CD4-positive, alpha-beta memory T cell (primary cell): ENCODE measurements at regions not wholly inside any gene's neighbourhood (a gene's known extent, or its start where the extent isn't known, plus 50 kb on each side); places are given as distances from the start of the nearest gene placed in this dataset.
"Not testable (repeated sequence)": the region's sequence is repeated elsewhere in the genome, so short reads cannot be mapped to it uniquely, and the experiment has no call there.

Experiments
- CTCF ChIA-PET: fragments of 350-600 bp; sonication (Branson Sonifier 250); formaldehyde crosslinking; loops from one replicate; lab custom pipeline; 2021; ENCODE audit warnings: inconsistent platforms; ENCODE audit not compliant: partially characterized antibody; lab: Charles Lee
- POLR2A ChIA-PET: fragments of 350-600 bp; sonication (Branson Sonifier 250); formaldehyde crosslinking; loops from one replicate; lab custom pipeline; 2021; ENCODE audit not compliant: partially characterized antibody; lab: Charles Lee
- DNase-seq, 5 donors: peaks; one replicate each; pipeline versions ENCODE4 v3.0.0 to v3.0.0-alpha.2; 2020 to 2022; ENCODE audit warnings: mixed read lengths in 1 of 5
- H3K27ac ChIP-seq: one replicate; pipeline ENCODE4 v1.7.0; 2013; ENCODE audit warnings: low read depth, low read length
- H3K27me3 ChIP-seq: 2 replicates; pipeline ENCODE4 v1.7.0; 2013; ENCODE audit warnings: mild to moderate bottlenecking, low read length, moderate library complexity; ENCODE audit not compliant: insufficient read depth
- H3K36me3 ChIP-seq: 2 replicates; pipeline ENCODE4 v1.7.0; 2013; ENCODE audit warnings: mild to moderate bottlenecking, low read length, moderate library complexity; ENCODE audit not compliant: insufficient read depth
- H3K4me1 ChIP-seq: 2 replicates; pipeline ENCODE4 v1.7.0; 2013; ENCODE audit warnings: mild to moderate bottlenecking, low read length, moderate library complexity; ENCODE audit not compliant: insufficient read depth
- H3K4me3 ChIP-seq, 2 donors: one replicate each; pipeline ENCODE4 v1.7.0; 2013; ENCODE audit warnings: low read length in 2 of 2, mild to moderate bottlenecking in 1 of 2
- H3K9me3 ChIP-seq, 2 donors: one replicate each; pipeline ENCODE4 v1.7.0; 2013; ENCODE audit warnings: low read length in 2 of 2, control low read depth in 1 of 2; ENCODE audit not compliant: control insufficient read depth in 1 of 2
- H3K27ac Mint-ChIP-seq, 7 donors: one replicate each; pipeline ENCODE4 v1.8.0; 2020 to 2021; ENCODE audit warnings: mixed read lengths in 7 of 7, mild to moderate bottlenecking in 6 of 7, inconsistent platforms in 3 of 7, moderate library complexity in 3 of 7
- H3K27me3 Mint-ChIP-seq, 2 donors: one replicate each; pipeline ENCODE4 v1.8.0; 2020 to 2021; ENCODE audit warnings: mixed read lengths in 2 of 2
- H3K36me3 Mint-ChIP-seq, 2 donors: one replicate each; pipeline ENCODE4 v1.8.0; 2020 to 2021; ENCODE audit warnings: mixed read lengths in 2 of 2, inconsistent platforms in 1 of 2, mild to moderate bottlenecking in 1 of 2
- H3K4me1 Mint-ChIP-seq, 4 donors: one replicate each; pipeline ENCODE4 v1.8.0; 2020 to 2021; ENCODE audit warnings: mixed read lengths in 4 of 4, mild to moderate bottlenecking in 1 of 4
- H3K4me3 Mint-ChIP-seq, 8 donors: one replicate each; pipeline ENCODE4 v1.8.0; 2020 to 2021; ENCODE audit warnings: mixed read lengths in 8 of 8, mild to moderate bottlenecking in 7 of 8, moderate library complexity in 6 of 8, inconsistent platforms in 3 of 8
- H3K9me3 Mint-ChIP-seq, 8 donors: one replicate each; pipeline ENCODE4 v1.8.0; 2020 to 2021; ENCODE audit warnings: mixed read lengths in 8 of 8, mild to moderate bottlenecking in 5 of 8, inconsistent platforms in 3 of 8, moderate library complexity in 1 of 8
- intact Hi-C: fragments of 100-400 bp; cut with micrococcal nuclease; formaldehyde crosslinking; loops from one replicate; pipeline ENCODE4 v1.15.1; 2023

GRCh38 chr15:20304282-20305014, 237.2 kb downstream of the GOLGA6L6 start:
- H3K4me1 ChIP-seq: not testable (repeated sequence)

GRCh38 chr15:20303248-20304171, 238.1 kb downstream of the GOLGA6L6 start:
- H3K9me3 Mint-ChIP-seq, H3K4me3 ChIP-seq, H3K36me3 Mint-ChIP-seq, CTCF ChIA-PET, H3K36me3 ChIP-seq, H3K4me1 ChIP-seq, H3K4me3 Mint-ChIP-seq, DNase-seq, POLR2A ChIA-PET, H3K4me1 Mint-ChIP-seq, H3K9me3 ChIP-seq, intact Hi-C loops, H3K27ac ChIP-seq, H3K27me3 ChIP-seq, H3K27ac Mint-ChIP-seq, H3K27me3 Mint-ChIP-seq: not testable (repeated sequence)

More at GRCh38 chr15:20304282-20305014, 237.2 kb downstream of the GOLGA6L6 start:
- H3K9me3 Mint-ChIP-seq, H3K27ac ChIP-seq, H3K4me3 ChIP-seq, H3K4me1 Mint-ChIP-seq, H3K4me3 Mint-ChIP-seq, DNase-seq, H3K36me3 Mint-ChIP-seq, H3K27me3 Mint-ChIP-seq, POLR2A ChIA-PET, CTCF ChIA-PET, H3K36me3 ChIP-seq, intact Hi-C loops, H3K27ac Mint-ChIP-seq, H3K9me3 ChIP-seq, H3K27me3 ChIP-seq: not testable (repeated sequence)

GRCh38 chr15:20302141-20303069, 239.2 kb downstream of the GOLGA6L6 start:
- H3K36me3 Mint-ChIP-seq, H3K4me1 Mint-ChIP-seq, H3K9me3 ChIP-seq, H3K4me3 ChIP-seq, H3K36me3 ChIP-seq, H3K27ac ChIP-seq, POLR2A ChIA-PET, intact Hi-C loops, DNase-seq, H3K4me3 Mint-ChIP-seq, H3K27me3 Mint-ChIP-seq, H3K9me3 Mint-ChIP-seq, CTCF ChIA-PET, H3K27ac Mint-ChIP-seq, H3K27me3 ChIP-seq, H3K4me1 ChIP-seq: not testable (repeated sequence)

- H3K4me1 Mint-ChIP-seq, intact Hi-C loops, H3K27me3 ChIP-seq, H3K36me3 Mint-ChIP-seq, H3K9me3 Mint-ChIP-seq, H3K36me3 ChIP-seq, H3K27me3 Mint-ChIP-seq, H3K4me1 ChIP-seq, H3K27ac Mint-ChIP-seq, H3K9me3 ChIP-seq, H3K4me3 ChIP-seq, POLR2A ChIA-PET, H3K27ac ChIP-seq, H3K4me3 Mint-ChIP-seq, DNase-seq, CTCF ChIA-PET: not testable (repeated sequence)
These were observed 240.0 kb downstream of the GOLGA6L6 start for GRCh38 chr15:20301471-20302081.

GRCh38 chr15:20301041-20301390, 240.6 kb downstream of the GOLGA6L6 start:
- H3K4me3 ChIP-seq, H3K4me3 Mint-ChIP-seq, H3K27ac ChIP-seq, DNase-seq, H3K36me3 ChIP-seq, H3K27ac Mint-ChIP-seq, CTCF ChIA-PET, H3K9me3 Mint-ChIP-seq, H3K36me3 Mint-ChIP-seq, H3K4me1 ChIP-seq, H3K27me3 ChIP-seq, POLR2A ChIA-PET, intact Hi-C loops, H3K4me1 Mint-ChIP-seq, H3K9me3 ChIP-seq, H3K27me3 Mint-ChIP-seq: not testable (repeated sequence)

- H3K9me3 ChIP-seq, H3K4me3 Mint-ChIP-seq, H3K27me3 ChIP-seq, intact Hi-C loops, H3K27me3 Mint-ChIP-seq, DNase-seq, H3K27ac ChIP-seq, H3K4me1 Mint-ChIP-seq, H3K9me3 Mint-ChIP-seq, H3K36me3 Mint-ChIP-seq, H3K36me3 ChIP-seq, H3K4me1 ChIP-seq, H3K4me3 ChIP-seq, POLR2A ChIA-PET, CTCF ChIA-PET: not testable (repeated sequence)
- peak overlapping the region in 1 of 7 donors; percentile 48 for H3K27ac Mint-ChIP-seq
These were observed 241.1 kb downstream of the GOLGA6L6 start for GRCh38 chr15:20300351-20301040.
